BLaER1 (cell line): ENCODE measurements at regions not wholly inside any gene's neighbourhood (a gene's known extent, or its start where the extent isn't known, plus 50 kb on each side); places are given as distances from the start of the nearest gene placed in this dataset.

Experiments used
- H3K27ac ChIP-seq: shearing (Covaris generic); formaldehyde crosslinking; 2 replicates; pipeline ENCODE4 v1.8.1; 2022
- H3K27me3 ChIP-seq: shearing (Covaris generic); formaldehyde crosslinking; 2 replicates; pipeline ENCODE4 v1.8.1; 2022
- H3K36me3 ChIP-seq: shearing (Covaris generic); formaldehyde crosslinking; 2 replicates; pipeline ENCODE4 v1.8.1; 2022
- H3K4me1 ChIP-seq: shearing (Covaris generic); formaldehyde crosslinking; 2 replicates; pipeline ENCODE4 v1.8.1; 2022
- H3K4me2 ChIP-seq: shearing (Covaris generic); formaldehyde crosslinking; 2 replicates; pipeline ENCODE4 v1.8.1; 2022
- H3K4me3 ChIP-seq: shearing (Covaris generic); formaldehyde crosslinking; 2 replicates; pipeline ENCODE4 v1.8.1; 2022
- H3K9ac ChIP-seq: shearing (Covaris generic); formaldehyde crosslinking; 2 replicates; pipeline ENCODE4 v1.8.1; 2022
- H3K9me3 ChIP-seq: shearing (Covaris generic); formaldehyde crosslinking; 2 replicates; pipeline ENCODE4 v1.8.1; 2022
- H4K20me1 ChIP-seq: shearing (Covaris generic); formaldehyde crosslinking; 2 replicates; pipeline ENCODE4 v1.8.1; 2022
- Cebpa-rat ChIP-seq: shearing (Covaris generic); IDR thresholded peaks from 2 replicates; pipeline ENCODE4 v1.8.1; 2022

GRCh38 chr1:79849388-79849787, 842.9 kb upstream of the ADGRL4 start:
- no peaks in the 10 kb centered on the region for H4K20me1 ChIP-seq
- H3K27me3 ChIP-seq: no peaks in the 10 kb centered on the region
- no peaks in the 10 kb centered on the region for H3K9me3 ChIP-seq
- H3K36me3 ChIP-seq: no peaks in the 10 kb centered on the region
- no peaks in the 10 kb centered on the region for H3K4me1 ChIP-seq
- H3K9ac ChIP-seq: no peak overlapping the region
- no peak overlapping the region for H3K27ac ChIP-seq
- no peak for TF ChIP-seq Cebpa-rat
- no peak overlapping the region for H3K4me3 ChIP-seq
- H3K4me2 ChIP-seq: no peak overlapping the region

GRCh38 chr1:79848316-79848715, 841.8 kb upstream of the ADGRL4 start:
- Histone ChIP-seq H4K20me1 (no peaks in the 10 kb centered on the region), H3K4me2 (no peak overlapping the region), H3K36me3 (no peaks in the 10 kb centered on the region), H3K4me3 (no peak overlapping the region), H3K4me1 (no peaks in the 10 kb centered on the region), H3K27ac (no peak overlapping the region), H3K9me3 (no peaks in the 10 kb centered on the region), H3K9ac (no peak overlapping the region), H3K27me3 (no peaks in the 10 kb centered on the region)
- no peak for TF ChIP-seq Cebpa-rat

DNA sequence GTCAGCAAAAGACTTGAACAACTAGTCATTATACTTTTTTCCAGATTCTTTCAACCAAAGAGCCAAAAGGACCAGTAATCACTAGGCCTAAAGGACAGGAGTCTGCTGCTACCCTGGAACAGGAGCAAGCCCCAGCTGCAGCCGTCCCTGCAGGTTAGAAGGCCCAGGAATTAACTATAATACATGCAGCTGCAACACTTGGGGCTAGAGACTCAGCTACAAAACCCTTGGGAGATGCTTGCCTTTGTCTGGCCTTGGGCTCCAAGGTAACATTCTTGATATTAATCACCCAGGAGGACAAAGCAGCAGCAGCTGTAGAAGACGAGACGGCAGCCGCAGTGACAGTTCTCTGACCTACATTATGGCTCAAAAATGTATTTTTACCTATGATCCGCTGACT, 841.2 kb upstream of the ADGRL4 start:
- Histone ChIP-seq H3K9ac (no peak overlapping the region), H3K27ac (no peak overlapping the region), H3K4me2 (no peak overlapping the region), H3K9me3 (no peaks in the 10 kb centered on the region), H3K27me3 (no peaks in the 10 kb centered on the region), H4K20me1 (no peaks in the 10 kb centered on the region), H3K36me3 (no peaks in the 10 kb centered on the region), H3K4me1 (no peaks in the 10 kb centered on the region), H3K4me3 (no peak overlapping the region)
- TF ChIP-seq Cebpa-rat: no peak

GRCh38 chr1:79845936-79846335, 839.4 kb upstream of the ADGRL4 start:
- H3K36me3 ChIP-seq: no peaks in the 10 kb centered on the region
- TF ChIP-seq Cebpa-rat: no peak
- no peak overlapping the region for H3K4me2 ChIP-seq
- H3K9ac ChIP-seq: no peak overlapping the region
- H3K27me3 ChIP-seq: no peaks in the 10 kb centered on the region
- no peaks in the 10 kb centered on the region for H3K9me3 ChIP-seq
- H4K20me1 ChIP-seq: no peaks in the 10 kb centered on the region
- H3K27ac ChIP-seq: no peak overlapping the region
- no peak overlapping the region for H3K4me3 ChIP-seq
- H3K4me1 ChIP-seq: no peaks in the 10 kb centered on the region

- H3K9ac ChIP-seq: no peak overlapping the region
- H3K27me3 ChIP-seq: no peaks in the 10 kb centered on the region
- H3K4me3 ChIP-seq: no peak overlapping the region
- H3K27ac ChIP-seq: no peak overlapping the region
- no peaks in the 10 kb centered on the region for H3K4me1 ChIP-seq
- H3K4me2 ChIP-seq: no peak overlapping the region
- no peaks in the 10 kb centered on the region for H3K9me3 ChIP-seq
- H4K20me1 ChIP-seq: no peaks in the 10 kb centered on the region
- H3K36me3 ChIP-seq: no peaks in the 10 kb centered on the region
- no peak for TF ChIP-seq Cebpa-rat
Measured at GRCh38 chr1:79842811-79843210, 836.3 kb upstream of the ADGRL4 start.

- no peaks in the 10 kb centered on the region for H4K20me1 ChIP-seq
- H3K9ac ChIP-seq: no peak overlapping the region
- no peak for TF ChIP-seq Cebpa-rat
- no peaks in the 10 kb centered on the region for H3K4me1 ChIP-seq
- no peak overlapping the region for H3K4me2 ChIP-seq
- H3K27me3 ChIP-seq: no peaks in the 10 kb centered on the region
- H3K9me3 ChIP-seq: no peaks in the 10 kb centered on the region
- no peaks in the 10 kb centered on the region for H3K36me3 ChIP-seq
- no peak overlapping the region for H3K4me3 ChIP-seq
- no peak overlapping the region for H3K27ac ChIP-seq
Measured at GRCh38 chr1:79839882-79840281, 833.4 kb upstream of the ADGRL4 start.

GRCh38 chr1:79827446-79827845, 820.9 kb upstream of the ADGRL4 start:
- Histone ChIP-seq H3K27ac (no peak overlapping the region), H3K4me1 (no peaks in the 10 kb centered on the region), H3K36me3 (no peaks in the 10 kb centered on the region), H3K9ac (no peak overlapping the region), H3K27me3 (no peaks in the 10 kb centered on the region), H3K4me2 (no peak overlapping the region), H4K20me1 (no peaks in the 10 kb centered on the region), H3K4me3 (no peak overlapping the region), H3K9me3 (no peaks in the 10 kb centered on the region)
- no peak for TF ChIP-seq Cebpa-rat

GRCh38 chr1:79825551-79825950, 819.0 kb upstream of the ADGRL4 start:
- Histone ChIP-seq H4K20me1 (no peaks in the 10 kb centered on the region), H3K9me3 (no peaks in the 10 kb centered on the region), H3K4me2 (no peak overlapping the region), H3K27me3 (no peaks in the 10 kb centered on the region), H3K27ac (no peak overlapping the region), H3K4me1 (no peaks in the 10 kb centered on the region), H3K4me3 (no peak overlapping the region), H3K9ac (no peak overlapping the region), H3K36me3 (no peaks in the 10 kb centered on the region)
- TF ChIP-seq Cebpa-rat: no peak

- Histone ChIP-seq H3K9me3 (no peaks in the 10 kb centered on the region), H3K27ac (no peak overlapping the region), H4K20me1 (no peaks in the 10 kb centered on the region), H3K4me2 (no peak overlapping the region), H3K36me3 (no peaks in the 10 kb centered on the region), H3K4me1 (no peaks in the 10 kb centered on the region), H3K27me3 (no peaks in the 10 kb centered on the region), H3K4me3 (no peak overlapping the region), H3K9ac (no peak overlapping the region)
- no peak for TF ChIP-seq Cebpa-rat
Measured at GRCh38 chr1:79822053-79822452, 815.5 kb upstream of the ADGRL4 start.

- H3K9me3 ChIP-seq: no peaks in the 10 kb centered on the region
- TF ChIP-seq Cebpa-rat: no peak
Measured at GRCh38 chr1:79819140-79819539, 812.6 kb upstream of the ADGRL4 start.

GRCh38 chr1:79817031-79817560, 810.6 kb upstream of the ADGRL4 start:
- TF ChIP-seq Cebpa-rat: no peak
- Histone ChIP-seq H3K9me3 (no peaks in the 10 kb centered on the region), H3K9ac (no peak overlapping the region), H3K27me3 (no peaks in the 10 kb centered on the region), H3K27ac (no peak overlapping the region), H3K4me1 (no peaks in the 10 kb centered on the region), H3K36me3 (no peaks in the 10 kb centered on the region), H3K4me3 (no peak overlapping the region), H4K20me1 (no peaks in the 10 kb centered on the region), H3K4me2 (no peak overlapping the region)

More at GRCh38 chr1:79819140-79819539, 812.6 kb upstream of the ADGRL4 start:
- Histone ChIP-seq H3K9ac (no peak overlapping the region), H3K4me2 (no peak overlapping the region), H3K36me3 (no peaks in the 10 kb centered on the region), H4K20me1 (no peaks in the 10 kb centered on the region), H3K4me1 (no peaks in the 10 kb centered on the region), H3K4me3 (no peak overlapping the region), H3K27ac (no peak overlapping the region), H3K27me3 (no peaks in the 10 kb centered on the region)
